ENCODE measurements at regions not wholly inside any gene's neighbourhood (a gene's known extent, or its start where the extent isn't known, plus 50 kb on each side); places are given as distances from the start of the nearest gene placed in this dataset.
A peak's percentile ranks its signal among the peaks of the same experiment; 100 is the strongest.

GRCh38 chrX:17206584-17206983, 168.4 kb upstream of the NHS start:
- no peak for DNase-seq (ENCODE audit: low read depth in 2 of 2)

GRCh38 chrX:17214962-17215361, 160.0 kb upstream of the NHS start:
- no peak for DNase-seq (ENCODE audit: low read depth in 2 of 2)

GRCh38 chrX:17226736-17227135, 148.3 kb upstream of the NHS start:
- no peak for DNase-seq (ENCODE audit: low read depth in 2 of 2)

- DNase-seq (ENCODE audit: low read depth in 2 of 2): no peak
Observed at GRCh38 chrX:17237146-17237545, 137.9 kb upstream of the NHS start.

- DNase-seq (ENCODE audit: low read depth in 2 of 2): peak; percentile 2 to 3
Observed at GRCh38 chrX:17242470-17242869, 132.5 kb upstream of the NHS start.

- no peak for DNase-seq (ENCODE audit: low read depth in 2 of 2)
Observed at GRCh38 chrX:17247144-17247543, 127.9 kb upstream of the NHS start.

GRCh38 chrX:17262123-17262522, 112.9 kb upstream of the NHS start:
- no peak for DNase-seq (ENCODE audit: low read depth in 2 of 2)

GRCh38 chrX:17266136-17266535, 108.9 kb upstream of the NHS start:
- no peak for DNase-seq (ENCODE audit: low read depth in 2 of 2)

- no peak for DNase-seq (ENCODE audit: low read depth in 2 of 2)
Observed at GRCh38 chrX:17278961-17279360, 96.0 kb upstream of the NHS start.

GRCh38 chrX:17285983-17286382, 89.0 kb upstream of the NHS start:
- DNase-seq (ENCODE audit: low read depth in 2 of 2): no peak

- no peak for DNase-seq (ENCODE audit: low read depth in 2 of 2)
Observed at GRCh38 chrX:17291171-17291900, 83.7 kb upstream of the NHS start.

- no peak for DNase-seq (ENCODE audit: low read depth in 2 of 2)
Observed at GRCh38 chrX:17292111-17292527, 82.9 kb upstream of the NHS start.

- DNase-seq (ENCODE audit: low read depth in 2 of 2): no peak
Observed at GRCh38 chrX:17294561-17294960, 80.4 kb upstream of the NHS start.

GRCh38 chrX:17295791-17296190, 79.2 kb upstream of the NHS start:
- DNase-seq (ENCODE audit: low read depth in 2 of 2): no peak

GRCh38 chrX:17298564-17298963, 76.4 kb upstream of the NHS start:
- DNase-seq (ENCODE audit: low read depth in 2 of 2): no peak

- DNase-seq (ENCODE audit: low read depth in 2 of 2): no peak
Observed at GRCh38 chrX:17299206-17299605, 75.8 kb upstream of the NHS start.

GRCh38 chrX:17323397-17323796, 51.6 kb upstream of the NHS start:
- DNase-seq (ENCODE audit: low read depth in 2 of 2): no peak
